ENCODE measurements at regions not wholly inside any gene's neighbourhood (a gene's known extent, or its start where the extent isn't known, plus 50 kb on each side); places are given as distances from the start of the nearest gene placed in this dataset.

- TF ChIP-seq POLR2A (IDR thresholded peaks at IDR 0.05), result no peak
- TF ChIP-seq, protein P1, sequence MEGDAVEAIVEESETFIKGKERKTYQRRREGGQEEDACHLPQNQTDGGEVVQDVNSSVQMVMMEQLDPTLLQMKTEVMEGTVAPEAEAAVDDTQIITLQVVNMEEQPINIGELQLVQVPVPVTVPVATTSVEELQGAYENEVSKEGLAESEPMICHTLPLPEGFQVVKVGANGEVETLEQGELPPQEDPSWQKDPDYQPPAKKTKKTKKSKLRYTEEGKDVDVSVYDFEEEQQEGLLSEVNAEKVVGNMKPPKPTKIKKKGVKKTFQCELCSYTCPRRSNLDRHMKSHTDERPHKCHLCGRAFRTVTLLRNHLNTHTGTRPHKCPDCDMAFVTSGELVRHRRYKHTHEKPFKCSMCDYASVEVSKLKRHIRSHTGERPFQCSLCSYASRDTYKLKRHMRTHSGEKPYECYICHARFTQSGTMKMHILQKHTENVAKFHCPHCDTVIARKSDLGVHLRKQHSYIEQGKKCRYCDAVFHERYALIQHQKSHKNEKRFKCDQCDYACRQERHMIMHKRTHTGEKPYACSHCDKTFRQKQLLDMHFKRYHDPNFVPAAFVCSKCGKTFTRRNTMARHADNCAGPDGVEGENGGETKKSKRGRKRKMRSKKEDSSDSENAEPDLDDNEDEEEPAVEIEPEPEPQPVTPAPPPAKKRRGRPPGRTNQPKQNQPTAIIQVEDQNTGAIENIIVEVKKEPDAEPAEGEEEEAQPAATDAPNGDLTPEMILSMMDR (IDR thresholded peaks at IDR 0.05 in 4 of 5, conservative IDR thresholded peaks at IDR 0.05 in 1 of 5), result no peak
Observed at GRCh38 chr3:43922374-43922773, 231.6 kb downstream of the ABHD5 start.

All from gastrocnemius medialis (tissue), 4 donors.